HG03442 (cell line): ENCODE measurements at regions not wholly inside any gene's neighbourhood (a gene's known extent, or its start where the extent isn't known, plus 50 kb on each side); places are given as distances from the start of the nearest gene placed in this dataset.

ENCODE experiments used
- ATAC-seq: cut with Tn5 transposase; IDR thresholded peaks from one replicate; pipeline ENCODE4 v1.9.1; 2021; ENCODE audit warnings: mild to moderate bottlenecking, moderate library complexity; ENCODE audit not compliant: unreplicated experiment

DNA sequence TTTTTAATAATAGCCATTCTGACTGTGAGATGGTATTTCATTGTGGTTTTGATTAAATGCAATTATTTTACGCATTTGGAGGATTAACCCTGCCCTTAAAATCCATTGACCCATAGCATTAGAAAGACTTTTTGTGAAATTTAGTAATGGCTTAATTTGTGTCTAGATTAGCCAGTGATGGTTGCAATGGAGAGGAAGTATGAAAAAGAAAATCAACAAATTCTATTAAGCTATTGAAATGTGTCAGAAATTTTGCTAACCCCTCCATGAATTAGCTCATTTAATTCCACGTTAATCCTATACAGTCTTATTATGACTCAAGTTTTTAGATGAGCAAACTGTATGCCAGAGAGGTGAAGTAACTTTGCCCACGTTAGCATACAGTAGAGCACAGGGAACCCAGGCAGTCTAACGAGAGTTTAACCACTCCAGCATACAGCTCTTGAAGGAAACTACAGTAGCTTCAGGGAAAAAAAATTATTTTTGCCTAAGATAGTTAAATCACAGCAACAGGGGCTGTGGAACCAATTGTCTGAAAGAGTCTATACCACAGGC, 158.2 kb upstream of the PPP2R2B start:
- ATAC-seq: no peak

DNA sequence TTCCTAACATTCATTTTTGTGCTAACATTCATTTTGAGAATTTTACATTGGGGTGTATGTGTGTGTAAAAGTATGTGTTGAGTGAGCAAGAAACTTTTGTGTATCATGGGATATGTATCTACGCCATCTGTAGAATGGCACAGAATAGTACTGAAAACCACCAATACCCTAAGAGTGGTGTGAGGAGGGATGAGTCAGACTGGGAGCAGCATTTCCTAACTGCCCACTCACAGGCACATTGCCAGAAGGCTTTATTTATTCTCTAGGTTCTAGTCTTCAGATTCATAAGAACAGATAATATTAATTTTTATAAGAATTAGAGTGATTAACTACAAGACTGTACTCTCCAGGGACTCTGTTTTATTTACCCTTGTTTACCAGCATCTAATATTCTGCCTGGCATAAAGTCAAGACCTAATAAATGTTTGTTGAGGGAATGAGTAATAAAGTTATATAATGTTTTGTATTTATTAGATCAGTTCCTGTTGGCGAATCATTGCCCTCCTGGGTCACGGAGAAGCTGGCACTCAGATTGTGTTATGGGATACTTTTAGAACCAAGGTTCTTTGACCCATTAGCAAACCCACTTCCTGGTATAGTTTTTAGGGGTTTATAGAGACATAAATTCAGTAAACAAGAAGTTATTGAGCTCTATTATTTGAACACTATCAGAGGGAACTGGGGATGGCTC, 159.1 kb upstream of the PPP2R2B start:
- peak; percentile 75 for ATAC-seq

DNA sequence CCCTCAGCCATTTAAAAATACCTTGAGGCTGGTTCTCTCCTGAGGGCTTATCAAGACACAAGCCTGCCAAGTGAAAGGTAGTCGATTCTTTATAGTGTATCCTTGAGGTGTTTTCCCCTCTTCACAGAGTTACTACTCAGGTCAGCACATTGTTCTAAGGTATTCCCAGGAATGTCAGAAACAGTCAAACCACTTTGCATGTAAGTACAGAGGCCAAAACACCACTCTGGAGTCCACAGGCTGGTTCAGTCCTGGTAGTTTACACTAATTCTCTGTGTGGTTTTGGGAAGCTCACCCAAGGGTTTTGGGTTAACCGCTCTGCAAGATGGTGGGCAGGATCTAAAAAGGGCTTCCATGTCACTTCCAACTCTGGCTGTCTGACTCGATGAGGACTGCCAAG, 162.3 kb upstream of the PPP2R2B start:
- ATAC-seq: no peak

DNA sequence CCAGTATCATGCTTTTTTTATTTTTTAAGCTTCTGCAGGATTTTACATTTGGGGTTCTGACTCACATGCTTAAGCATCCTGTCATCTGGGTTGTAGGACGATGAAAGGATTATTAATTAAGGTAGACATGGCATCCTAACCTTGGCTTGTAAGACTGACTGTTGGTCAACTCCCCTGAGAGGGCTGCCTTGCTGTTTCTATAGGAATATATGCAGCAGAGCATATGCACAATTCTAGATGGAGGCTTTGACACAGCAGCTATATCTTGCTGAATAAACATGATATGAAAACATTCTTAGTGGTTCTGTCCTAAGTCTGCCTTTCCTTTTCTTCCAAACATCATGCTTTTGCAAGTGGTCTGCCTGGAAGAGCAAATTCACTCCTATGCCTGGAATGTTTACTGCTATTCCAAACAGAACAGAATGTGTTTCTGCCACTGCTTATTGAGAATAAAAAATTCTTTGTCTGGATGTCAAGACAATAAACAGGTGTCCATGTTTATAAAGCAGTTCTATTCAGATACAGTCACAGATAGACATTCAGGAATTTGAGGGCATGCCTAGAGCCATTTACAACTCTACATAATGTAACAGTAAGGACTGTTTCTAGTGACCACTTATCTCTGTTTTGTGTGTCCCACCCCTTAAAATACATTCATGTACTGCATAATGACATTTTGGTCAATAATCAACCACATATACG, 166.2 kb upstream of the PPP2R2B start:
- no peak for ATAC-seq

DNA sequence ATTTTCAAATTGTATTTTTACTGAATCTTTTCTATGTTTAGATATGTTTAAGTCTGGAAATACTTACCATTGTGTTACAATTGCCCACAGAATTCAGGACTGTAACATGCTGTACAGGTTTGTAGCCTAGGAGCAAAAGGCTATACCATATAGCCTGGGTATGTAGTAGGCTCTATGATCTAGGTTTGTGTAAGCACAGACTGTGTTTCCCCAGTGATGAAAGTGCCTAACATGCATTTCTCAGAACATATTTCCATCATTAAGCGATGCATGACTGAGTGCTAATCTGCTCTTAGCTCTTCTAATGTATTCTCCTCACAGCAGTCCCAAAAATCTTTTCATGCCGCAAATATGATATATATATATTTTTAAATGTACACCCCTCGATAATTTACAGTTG, 166.7 kb upstream of the PPP2R2B start:
- ATAC-seq: no peak

DNA sequence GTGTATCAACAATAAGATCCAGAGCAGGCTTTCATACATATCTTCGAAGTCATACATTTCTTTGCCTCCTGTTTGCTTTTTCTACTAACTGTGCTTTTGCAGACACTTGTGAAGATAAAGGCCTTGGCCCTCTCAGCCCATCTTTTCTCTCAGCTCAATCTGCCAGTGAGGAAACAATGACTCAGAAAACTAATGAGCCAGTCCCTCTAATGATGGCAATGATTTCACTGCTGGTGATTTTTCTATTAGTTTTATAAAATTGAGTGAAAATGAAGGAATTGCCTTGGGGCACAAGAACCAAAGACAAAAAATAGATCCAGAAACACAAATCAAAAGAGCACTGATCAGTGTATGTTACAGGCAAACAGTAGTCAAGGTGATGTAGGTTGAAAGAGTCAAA, 167.7 kb upstream of the PPP2R2B start:
- ATAC-seq: no peak

DNA sequence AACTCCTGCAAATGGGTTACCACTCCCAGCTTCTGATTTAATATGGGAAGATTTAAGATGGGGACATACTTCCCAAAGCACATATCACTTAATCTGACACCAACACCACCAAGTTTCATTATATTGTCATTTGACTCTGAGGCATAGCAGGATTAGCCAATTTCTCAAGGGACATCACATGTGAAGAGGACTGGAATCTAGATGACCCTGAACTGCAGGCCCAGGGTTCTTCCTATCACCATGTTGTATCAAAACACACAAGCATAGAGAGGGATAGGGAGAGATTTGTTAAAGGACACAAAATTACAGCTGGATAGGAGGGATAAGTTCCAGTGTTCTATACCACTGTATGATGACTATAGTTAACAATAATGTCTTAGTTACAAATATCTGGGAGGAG, 168.3 kb upstream of the PPP2R2B start:
- no peak for ATAC-seq

DNA sequence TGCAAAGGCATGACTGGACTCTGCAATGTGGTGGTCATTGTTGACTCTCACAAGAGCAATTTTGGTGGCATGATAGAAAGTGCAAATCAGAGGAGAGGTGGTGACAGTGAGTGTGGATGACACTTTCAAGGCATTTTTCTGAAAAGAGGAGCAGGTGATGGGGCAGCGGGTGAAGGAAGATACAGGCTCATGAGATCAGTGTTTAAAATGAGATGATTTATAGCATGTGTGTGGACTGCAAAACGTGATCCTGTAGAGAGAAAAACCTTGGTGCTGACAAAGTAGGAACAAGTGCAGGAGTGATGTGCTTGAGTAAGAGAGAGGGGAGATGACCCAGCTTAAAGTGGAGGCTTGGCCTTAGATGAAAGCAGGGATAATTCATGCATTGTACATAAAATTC, 171.2 kb upstream of the PPP2R2B start:
- no peak for ATAC-seq

DNA sequence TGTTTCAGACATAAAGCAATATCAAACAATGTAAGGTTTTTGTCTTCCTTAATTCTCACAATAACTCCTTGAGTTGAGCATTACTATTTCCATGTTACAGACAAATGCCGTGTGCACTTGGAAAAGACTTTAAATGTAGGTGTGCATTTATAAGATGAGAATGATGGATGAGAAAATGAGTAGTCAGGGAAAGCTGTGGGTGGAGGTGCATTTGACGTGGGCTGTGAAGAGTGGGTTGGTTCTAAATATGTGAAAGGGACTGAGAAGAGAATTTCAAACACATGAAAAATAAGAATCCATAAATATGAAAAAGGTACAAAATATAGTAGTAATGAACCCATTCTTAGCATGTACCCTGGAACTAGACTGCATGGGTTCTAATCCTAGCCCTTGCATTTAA, 171.6 kb upstream of the PPP2R2B start:
- ATAC-seq: no peak

DNA sequence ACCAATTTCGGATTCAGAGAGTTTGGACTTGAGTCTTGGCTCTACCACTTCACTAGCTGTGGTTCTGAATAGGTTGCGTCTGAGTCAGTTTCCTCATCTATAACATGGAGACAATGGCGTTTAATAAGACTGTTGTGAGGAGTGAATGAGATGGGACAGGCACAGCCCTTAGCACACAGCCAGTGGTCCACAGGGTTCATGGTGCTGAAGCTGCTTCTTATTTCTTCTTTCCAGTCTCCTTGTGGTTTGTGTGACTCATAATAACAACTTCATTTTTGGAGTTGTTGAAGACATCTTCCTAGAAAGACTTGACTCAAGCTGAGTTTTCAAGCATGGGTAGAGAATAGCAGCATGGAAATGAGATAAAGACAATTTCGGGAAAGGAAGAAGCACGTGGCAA, 172.6 kb upstream of the PPP2R2B start:
- no peak for ATAC-seq

DNA sequence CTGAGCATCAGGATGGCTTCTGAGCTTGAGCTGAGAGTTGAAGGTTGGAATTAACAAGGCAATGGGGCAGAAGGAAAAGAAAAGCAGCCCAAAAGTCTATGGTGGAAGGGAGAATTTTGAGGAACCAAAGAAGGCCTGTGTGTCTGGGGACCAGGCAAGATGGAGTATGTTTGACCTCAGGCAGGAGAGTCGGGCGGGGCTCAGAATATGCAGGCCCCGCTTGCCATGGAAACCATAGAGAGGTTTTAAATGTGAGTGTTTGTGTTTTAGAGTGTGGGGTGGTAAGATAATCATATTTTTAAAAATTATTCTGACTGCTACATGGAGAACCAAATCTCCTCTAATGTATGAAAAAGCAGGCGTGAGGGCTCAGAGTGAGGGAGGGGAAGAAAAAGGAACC, 174.0 kb upstream of the PPP2R2B start:
- ATAC-seq: no peak

DNA sequence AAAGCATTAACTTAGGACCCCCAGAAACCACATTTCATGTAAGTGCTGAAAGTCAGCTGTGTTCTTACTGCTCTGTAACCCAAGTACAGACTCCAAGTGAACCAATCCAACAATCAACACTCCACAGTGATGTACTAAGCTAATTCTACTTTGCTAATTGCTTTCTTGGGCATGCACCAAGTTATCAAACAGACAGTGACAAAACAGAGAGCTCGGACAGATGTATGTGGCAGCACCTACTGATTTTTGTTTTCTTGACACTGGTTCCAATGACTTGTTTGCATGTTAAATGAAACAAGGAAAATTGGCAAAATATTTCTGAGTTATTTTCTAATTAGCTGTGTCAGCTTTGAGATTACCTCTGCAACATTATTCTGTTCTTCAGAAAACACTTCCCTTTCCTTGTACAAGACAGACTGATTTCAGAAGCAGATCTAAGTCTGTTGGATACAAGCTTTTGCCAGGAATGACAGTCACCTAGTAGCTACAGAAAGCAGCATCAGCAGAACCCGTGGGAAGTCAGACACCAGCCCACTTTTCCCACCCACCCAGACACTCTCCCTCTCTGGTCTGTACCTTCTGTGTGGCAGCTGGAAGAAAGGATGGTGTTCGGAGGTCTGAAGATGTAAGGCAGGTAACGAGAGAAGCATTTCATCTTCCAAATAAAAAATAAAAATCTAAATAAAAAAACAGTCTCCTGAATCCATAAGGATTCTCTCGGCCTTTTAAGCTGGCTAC, 176.7 kb upstream of the PPP2R2B start:
- no peak for ATAC-seq

DNA sequence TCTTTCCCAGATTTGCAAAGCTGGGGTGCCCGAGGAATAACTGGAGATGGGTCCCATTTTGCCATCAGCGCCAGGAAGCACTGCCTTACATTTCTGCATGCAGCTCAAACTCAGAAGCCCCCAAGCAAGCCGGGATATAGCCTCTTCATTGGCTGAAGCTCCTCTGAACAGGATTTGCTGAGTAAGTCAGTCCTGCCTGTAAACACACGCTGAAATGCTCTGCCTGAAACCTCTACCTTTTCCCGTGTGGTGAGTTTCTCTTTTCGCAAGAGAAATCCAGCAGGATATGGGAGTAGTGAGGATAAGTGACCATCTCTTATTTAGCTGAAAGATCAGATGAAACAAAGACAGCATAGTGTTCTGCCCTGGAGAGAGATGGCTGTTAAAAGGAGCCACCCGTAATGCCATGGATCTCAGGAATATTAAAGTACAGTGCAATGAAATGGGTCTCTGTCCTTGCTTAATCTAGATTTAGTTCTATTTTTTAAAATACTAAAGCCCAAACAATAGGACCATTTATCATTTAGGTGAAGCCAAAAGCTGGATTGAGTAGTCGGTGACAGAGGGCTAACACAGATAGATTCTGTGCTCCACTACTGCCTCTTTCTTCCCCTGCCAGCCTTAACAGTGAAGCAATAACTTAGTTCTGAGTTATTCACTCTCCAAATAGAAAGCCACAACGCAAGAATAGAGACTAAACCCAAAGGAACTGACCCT, 177.5 kb upstream of the PPP2R2B start:
- no peak for ATAC-seq

DNA sequence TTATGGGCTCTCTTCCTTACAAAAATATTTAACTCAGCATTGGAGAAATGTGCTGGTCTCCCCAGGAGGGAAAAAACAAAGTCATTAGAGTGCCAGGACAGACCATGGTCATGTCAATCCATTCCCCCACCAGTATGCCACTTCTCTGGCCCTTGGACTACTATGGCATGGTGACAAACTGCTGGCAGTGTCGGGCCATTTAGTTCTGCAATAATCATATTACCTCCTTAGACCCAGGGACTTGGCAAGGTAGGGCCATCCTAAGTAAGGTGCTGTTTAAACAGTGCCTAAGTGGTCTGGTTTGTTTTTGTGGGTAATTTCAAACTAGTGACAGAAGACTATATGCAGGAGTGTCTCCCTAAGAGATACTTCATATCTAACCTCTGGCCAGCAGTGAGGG, 177.8 kb upstream of the STK32A start:
- ATAC-seq: no peak

DNA sequence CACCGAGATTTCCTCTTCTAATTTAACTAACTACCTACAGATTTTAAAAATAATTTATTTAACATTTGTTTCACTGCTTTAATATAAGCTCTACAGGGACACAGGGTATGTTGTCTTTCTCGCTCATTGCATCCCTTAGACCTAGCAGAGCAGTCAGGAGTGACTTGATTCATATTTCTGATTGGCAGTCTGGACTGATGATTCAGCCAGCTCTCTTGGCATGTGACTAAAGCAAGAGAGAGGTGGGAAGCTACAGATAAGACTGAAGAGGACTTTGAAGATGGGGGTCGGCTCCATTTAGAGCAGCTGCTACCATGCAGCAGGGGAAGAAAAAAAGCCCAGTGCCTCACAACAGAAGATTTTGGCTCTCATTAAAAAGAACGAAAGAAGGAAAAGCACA, 173.4 kb upstream of the STK32A start:
- no peak for ATAC-seq

DNA sequence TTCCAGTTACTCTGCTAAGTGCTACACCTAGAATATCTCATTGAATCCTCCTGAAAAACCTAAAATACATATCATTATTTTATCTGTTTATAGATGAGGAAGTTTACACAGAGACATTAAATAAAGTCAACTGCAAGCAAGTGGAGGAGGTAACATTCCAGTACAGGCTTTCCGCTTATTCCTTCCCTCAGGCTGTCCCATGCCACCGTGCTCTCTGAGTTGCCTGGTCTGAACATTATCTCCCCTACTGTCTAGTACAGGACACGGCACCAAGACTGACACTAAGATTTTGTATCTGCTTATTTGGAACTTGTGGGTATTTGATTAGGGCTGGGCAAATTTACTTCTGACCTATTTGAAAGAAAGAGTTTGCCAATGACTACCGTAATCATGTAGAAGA, 172.4 kb upstream of the STK32A start:
- ATAC-seq: no peak

DNA sequence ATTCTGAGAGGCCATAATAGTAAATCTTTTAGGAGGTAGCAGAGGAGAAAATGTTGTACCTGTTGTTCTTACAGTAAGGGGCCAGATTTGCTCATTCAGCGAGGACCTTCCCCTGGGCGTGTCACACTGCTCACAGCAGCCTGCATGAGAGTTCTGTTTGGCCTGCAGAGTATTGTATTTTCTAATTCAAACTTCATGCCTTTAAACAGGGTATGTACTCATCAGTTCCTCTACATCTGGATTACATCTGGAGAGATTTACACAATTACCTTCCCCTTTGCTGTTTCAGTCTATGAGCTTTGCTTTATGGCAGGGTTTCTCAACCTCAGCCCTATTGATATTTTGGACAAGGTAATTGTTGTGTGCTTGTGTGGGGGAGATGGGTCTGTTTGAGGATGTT, 170.9 kb upstream of the STK32A start:
- ATAC-seq: no peak

DNA sequence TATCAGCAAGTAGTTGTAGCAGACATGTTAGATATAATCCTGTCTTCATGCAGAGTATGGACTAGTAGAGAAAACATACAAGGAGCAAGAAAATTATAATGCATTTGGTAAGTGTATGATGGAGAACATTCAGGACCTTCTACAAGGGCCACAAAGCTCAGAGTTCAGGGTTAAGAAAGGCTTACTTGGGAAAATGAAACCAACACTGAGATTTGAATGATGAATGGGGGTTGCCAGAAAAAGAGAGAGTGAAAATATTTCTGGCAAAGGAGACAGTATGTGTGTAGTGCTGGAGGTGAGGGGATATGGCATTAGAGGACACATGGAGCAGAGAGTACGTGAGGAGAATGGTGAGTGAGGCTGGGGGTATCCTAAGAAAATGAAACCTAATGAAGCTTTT, 169.8 kb upstream of the STK32A start:
- peak; percentile 66 for ATAC-seq

DNA sequence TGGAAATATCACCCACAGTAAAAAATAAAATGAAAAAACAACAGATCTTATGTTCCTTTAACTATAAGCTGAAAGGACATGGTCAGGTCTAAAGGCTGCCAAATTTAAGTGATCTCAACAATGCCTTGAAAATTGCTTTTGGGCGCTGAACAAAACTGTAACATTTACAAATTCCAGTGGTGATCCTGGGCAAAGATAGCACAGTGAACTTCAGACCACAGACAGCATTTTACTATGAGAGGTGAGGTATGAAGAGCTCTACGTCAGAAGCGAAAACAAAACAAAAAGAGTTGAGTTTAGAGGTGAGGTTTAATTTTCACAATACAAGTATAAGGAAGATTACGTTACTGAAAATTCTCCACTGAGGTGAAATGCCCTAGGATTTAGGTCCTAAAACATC, 165.8 kb upstream of the STK32A start:
- no peak for ATAC-seq

DNA sequence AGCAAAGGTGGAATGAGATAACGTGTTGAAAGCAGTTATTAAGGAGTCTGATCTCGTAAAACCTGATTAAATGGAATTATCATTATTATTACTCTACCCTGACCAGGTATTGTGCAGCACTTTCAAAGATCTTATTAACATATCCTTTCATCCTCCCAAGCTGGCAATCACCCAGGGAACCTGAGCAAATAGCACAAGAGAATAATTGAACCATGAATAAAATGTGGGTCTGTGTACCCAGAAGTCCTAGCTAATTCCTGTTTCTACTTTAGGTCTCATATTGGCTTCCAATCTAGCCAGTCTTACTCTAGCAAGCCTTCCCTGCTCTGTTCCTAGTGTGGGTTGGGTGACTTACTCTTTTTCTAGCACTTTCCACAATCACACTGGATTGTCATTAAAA, 162.2 kb upstream of the STK32A start:
- ATAC-seq: no peak

DNA sequence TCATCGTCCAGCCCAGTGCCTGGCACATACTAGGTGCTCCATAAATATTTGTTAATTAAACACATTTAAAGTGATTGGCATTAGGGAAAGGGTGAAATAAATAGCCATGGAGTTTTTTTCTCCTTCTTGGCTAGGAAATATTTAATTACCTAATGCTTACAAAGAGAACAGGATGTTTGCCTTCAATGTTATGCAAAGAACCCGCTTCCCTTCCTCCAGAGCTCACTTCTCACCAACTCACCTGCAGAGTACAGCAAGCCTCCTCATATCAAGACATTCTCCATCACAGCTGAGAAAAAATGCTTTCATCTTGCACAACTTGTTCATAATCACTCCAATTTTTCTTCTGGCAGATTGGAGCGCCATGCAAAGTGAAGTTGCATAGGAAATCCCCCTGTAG, 161.7 kb upstream of the STK32A start:
- ATAC-seq: no peak
